ENCODE measurements at regions not wholly inside any gene's neighbourhood (a gene's known extent, or its start where the extent isn't known, plus 50 kb on each side); places are given as distances from the start of the nearest gene placed in this dataset.

DNA sequence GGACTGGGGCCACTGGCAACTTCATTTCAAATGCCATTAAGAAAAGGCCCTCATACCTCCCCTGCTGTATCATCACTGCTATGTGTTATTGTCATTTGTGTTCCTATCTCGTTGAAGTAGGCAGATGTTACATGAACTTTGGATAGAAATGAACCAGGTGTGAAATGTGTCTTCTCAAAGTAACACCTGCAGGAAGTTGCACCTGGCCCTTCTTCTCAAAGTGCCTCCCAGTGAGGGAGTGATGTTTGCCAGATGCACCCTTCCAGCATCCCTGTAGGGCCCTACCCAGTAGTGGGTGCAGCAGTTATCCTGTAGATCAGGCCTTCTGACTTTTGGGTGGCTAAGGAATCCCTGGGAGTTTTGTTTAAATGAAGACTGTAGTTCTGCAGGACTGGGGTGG lies 197.7 kb upstream of the CTNNB1 start:
- no peak for DNase-seq (ENCODE audit: low read depth)
- no peak overlapping the region for H3K4me3 ChIP-seq (ENCODE audit: control insufficient read depth, low read depth, low read length)
- TF ChIP-seq, protein P1, sequence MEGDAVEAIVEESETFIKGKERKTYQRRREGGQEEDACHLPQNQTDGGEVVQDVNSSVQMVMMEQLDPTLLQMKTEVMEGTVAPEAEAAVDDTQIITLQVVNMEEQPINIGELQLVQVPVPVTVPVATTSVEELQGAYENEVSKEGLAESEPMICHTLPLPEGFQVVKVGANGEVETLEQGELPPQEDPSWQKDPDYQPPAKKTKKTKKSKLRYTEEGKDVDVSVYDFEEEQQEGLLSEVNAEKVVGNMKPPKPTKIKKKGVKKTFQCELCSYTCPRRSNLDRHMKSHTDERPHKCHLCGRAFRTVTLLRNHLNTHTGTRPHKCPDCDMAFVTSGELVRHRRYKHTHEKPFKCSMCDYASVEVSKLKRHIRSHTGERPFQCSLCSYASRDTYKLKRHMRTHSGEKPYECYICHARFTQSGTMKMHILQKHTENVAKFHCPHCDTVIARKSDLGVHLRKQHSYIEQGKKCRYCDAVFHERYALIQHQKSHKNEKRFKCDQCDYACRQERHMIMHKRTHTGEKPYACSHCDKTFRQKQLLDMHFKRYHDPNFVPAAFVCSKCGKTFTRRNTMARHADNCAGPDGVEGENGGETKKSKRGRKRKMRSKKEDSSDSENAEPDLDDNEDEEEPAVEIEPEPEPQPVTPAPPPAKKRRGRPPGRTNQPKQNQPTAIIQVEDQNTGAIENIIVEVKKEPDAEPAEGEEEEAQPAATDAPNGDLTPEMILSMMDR (conservative IDR thresholded peaks at IDR 0.05; ENCODE audit: control insufficient read depth, insufficient read depth, low read depth, low read length), result no peak

DNA sequence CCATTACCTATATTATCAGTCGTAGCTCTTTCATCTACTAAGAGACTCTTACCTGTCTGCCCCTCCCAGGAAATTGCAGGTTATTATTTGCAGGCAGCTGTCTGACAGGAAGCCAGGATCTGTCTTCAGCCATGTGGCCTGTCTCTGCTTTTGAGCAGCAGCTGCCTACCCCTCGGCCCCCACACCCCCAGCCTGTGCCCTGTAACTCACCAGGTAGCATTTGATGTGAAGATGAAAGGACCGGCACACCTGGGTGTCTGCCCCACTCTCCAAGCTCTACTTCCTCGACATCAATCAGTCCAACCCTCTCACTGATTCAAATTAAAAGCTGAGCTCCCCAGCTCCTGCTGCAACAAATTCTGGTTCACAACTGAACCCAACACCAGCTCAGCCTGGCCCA lies 197.2 kb upstream of the CTNNB1 start:
- DNase-seq (ENCODE audit: low read depth), result no peak
- TF ChIP-seq, protein P1 (conservative IDR thresholded peaks at IDR 0.05; ENCODE audit: control insufficient read depth, insufficient read depth, low read depth, low read length), result no peak
- H3K4me3 ChIP-seq (ENCODE audit: control insufficient read depth, low read depth, low read length), result no peak overlapping the region

DNA sequence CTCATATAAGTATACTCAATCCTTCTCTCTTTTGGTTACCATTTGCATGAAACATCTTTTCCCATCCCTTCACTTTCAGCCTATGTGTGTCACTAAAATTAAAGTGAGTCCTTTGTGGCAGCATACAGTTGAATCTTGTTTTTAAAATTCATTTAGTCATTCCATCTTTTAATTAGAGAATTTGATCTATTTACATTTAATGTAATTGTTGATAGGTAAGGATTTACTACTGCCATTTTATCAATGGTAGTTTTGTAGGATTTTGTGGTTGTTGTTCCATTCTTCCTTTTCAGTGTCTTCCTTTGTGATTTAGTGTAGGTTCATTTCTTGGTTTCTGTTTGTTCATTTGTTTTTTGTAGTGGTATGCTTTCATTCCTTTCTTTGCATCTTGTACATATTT lies 191.9 kb upstream of the CTNNB1 start:
- no peak for DNase-seq (ENCODE audit: low read depth)
- H3K4me3 ChIP-seq (ENCODE audit: control insufficient read depth, low read depth, low read length), result no peak overlapping the region
- TF ChIP-seq, protein P1 (conservative IDR thresholded peaks at IDR 0.05; ENCODE audit: control insufficient read depth, insufficient read depth, low read depth, low read length), result no peak

DNA sequence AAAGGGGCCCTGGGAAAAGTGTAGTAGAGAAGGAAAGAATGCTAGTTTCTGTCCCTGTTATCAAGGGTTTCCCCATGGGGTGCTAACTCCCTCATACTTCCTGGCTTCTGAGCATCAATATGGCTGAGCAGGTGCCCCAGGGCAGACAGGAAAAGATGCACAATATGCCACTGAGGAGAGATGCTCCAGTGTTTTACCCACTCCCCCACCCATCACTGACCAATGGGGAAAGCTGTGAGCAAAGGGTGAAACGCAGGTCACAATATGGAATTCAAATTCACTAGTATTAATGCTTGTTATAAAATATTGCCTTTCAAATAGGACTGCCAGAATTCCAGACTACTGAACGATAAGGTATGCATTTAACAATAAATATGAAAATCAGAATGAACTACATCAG lies 187.5 kb upstream of the CTNNB1 start:
- DNase-seq (ENCODE audit: low read depth), result no peak
- H3K4me3 ChIP-seq (ENCODE audit: control insufficient read depth, low read depth, low read length), result no peak overlapping the region
- TF ChIP-seq, protein P1 (conservative IDR thresholded peaks at IDR 0.05; ENCODE audit: control insufficient read depth, insufficient read depth, low read depth, low read length), result no peak

DNA sequence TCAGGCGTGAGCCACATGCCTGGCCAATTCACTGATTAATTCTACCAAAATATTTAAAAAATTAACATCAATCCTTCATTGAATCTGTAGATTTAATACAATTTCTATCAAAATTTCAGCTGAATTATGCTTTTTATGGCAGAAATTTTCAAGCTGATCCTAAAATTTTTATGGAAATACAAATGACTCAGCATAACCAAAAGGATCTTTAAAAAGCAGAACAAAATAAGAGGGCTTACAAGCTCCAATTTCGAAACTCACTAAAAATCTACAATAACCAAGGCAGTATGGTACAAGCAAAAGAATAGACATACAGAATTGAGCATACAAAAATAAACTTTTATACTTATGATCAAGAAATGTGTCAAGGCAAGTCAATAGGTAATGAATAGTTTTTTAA lies 180.4 kb upstream of the CTNNB1 start:
- no peak for DNase-seq (ENCODE audit: low read depth)
- H3K4me3 ChIP-seq (ENCODE audit: control insufficient read depth, low read depth, low read length), result no peak overlapping the region
- TF ChIP-seq, protein P1 (conservative IDR thresholded peaks at IDR 0.05; ENCODE audit: control insufficient read depth, insufficient read depth, low read depth, low read length), result no peak

DNA sequence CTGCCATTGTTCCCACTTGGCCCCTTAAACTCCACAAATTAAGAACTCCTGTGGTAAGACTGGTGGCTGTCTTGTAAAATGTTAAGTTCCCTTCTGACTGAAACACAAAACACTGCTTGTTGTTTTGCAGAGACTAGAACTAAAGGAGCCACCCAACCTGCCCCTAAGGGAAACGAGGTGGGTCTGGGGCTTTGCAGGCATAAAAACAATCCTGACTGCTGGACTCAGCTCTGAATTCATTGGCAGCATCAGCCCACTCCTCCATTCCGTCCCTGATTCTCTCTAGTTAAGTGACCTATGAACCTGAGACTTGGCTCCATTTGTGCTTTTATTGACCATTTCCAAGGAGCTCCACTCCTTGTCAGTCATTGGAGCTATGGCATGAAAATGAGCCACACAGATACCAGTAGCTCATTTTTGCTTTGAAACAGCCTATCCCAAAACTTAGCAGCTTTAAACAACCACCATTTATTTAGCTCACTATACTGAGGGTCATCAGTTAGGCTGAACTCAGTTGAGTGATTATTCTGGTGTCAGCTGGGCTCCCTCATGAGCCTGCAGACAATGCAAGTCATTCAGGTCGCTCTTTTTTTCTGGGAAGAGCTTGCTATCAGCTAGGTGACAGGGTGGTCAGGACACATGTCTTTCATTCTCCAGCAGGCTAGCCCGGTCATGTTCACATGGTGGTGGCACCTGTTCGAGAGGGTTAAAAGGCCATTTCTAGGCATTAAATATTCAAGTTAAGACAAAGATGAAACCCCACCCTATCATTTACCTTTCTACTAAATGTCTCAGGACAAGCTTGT lies 175.1 kb upstream of the CTNNB1 start:
- TF ChIP-seq, protein P1 (conservative IDR thresholded peaks at IDR 0.05; ENCODE audit: control insufficient read depth, insufficient read depth, low read depth, low read length), result no peak
- H3K4me3 ChIP-seq (ENCODE audit: control insufficient read depth, low read depth, low read length), result no peak overlapping the region
- no peak for DNase-seq (ENCODE audit: low read depth)

Measured in fibroblast of mammary gland (primary cell).